GM12874 (cell line): ENCODE measurements at regions not wholly inside any gene's neighbourhood (a gene's known extent, or its start where the extent isn't known, plus 50 kb on each side); places are given as distances from the start of the nearest gene placed in this dataset.

Experiments
- TF ChIP-seq, protein P1 (sequence below): IDR thresholded peaks from 2 replicates; pipeline ENCODE4 v1.5.1; 2011; ENCODE audit warnings: low read depth, mild to moderate bottlenecking, control low read depth, low read length, moderate library complexity; ENCODE audit not compliant: insufficient read depth

DNA sequence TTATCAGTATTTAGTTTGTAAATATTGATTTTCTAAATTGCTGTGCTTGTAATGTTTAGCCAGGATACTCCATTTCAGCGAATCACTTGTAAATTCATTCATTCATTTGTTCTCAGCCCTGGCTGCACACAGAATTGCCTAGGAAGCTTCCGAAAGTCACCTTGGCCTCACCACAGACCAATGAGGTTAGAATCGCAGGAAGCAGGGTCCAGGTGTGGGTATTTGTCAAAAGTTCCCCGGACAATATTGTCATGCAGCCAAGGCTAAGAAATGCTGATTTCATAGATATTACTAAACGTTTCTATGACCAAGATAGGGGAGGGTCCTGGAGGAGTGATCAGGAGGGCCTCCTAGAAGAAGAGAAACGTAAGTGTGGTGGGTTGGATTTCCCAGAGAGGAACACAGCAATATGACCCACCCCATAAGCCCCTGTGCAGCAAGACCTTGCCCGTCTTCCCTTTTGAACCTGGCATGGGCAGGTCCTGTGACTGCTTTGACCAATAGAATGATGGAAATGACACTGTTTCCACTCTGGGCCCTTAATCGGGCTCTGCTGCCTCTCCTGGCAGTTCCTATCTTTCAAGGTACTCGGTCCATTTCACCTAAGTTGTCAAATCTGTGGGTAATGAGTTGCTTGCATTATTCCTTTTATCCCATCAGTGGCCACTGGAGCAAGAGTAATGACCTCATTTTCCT, 238.7 kb downstream of the FOXL1 start:
- TF ChIP-seq, protein P1, sequence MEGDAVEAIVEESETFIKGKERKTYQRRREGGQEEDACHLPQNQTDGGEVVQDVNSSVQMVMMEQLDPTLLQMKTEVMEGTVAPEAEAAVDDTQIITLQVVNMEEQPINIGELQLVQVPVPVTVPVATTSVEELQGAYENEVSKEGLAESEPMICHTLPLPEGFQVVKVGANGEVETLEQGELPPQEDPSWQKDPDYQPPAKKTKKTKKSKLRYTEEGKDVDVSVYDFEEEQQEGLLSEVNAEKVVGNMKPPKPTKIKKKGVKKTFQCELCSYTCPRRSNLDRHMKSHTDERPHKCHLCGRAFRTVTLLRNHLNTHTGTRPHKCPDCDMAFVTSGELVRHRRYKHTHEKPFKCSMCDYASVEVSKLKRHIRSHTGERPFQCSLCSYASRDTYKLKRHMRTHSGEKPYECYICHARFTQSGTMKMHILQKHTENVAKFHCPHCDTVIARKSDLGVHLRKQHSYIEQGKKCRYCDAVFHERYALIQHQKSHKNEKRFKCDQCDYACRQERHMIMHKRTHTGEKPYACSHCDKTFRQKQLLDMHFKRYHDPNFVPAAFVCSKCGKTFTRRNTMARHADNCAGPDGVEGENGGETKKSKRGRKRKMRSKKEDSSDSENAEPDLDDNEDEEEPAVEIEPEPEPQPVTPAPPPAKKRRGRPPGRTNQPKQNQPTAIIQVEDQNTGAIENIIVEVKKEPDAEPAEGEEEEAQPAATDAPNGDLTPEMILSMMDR: no peak

DNA sequence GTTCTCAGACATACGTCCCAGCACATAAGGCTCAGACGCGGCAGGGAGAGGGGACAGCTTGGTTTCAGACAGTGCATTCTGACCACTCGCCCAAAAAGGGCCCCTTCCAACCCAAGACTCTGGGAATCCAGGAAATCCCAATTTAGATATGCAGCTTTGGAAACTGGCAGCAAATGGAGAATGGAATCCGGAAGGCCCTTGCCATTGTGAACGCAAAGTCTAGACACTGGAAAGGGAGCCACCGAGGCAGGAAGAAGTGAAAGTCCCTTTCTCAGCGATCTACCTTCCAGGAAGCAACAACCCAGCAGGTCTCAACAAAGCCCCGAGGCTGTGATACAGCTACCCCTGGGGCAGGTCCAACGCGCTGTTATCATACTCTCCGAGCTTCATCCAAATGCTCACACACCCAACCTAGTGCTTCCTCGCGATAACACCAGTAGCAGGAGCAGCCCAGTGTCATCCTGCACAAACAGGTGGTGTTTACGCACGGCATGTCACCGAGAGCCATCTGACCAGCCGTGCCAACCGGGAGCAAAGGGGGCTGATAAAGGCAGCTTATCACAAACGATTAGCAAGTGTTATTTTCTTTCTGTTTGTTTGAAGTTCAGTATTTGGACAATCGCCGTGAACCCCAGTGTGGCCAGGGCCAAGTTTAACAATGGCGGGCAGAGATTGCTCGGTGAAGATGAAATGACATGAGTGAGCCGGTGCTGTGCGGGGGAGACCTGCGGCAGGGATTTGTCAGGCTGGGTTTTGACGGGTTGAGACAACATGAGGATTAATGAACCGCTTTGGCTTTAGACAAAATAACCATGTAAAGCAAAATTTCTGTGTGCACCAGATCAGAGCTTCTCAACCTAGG, 240.6 kb downstream of the FOXL1 start:
- TF ChIP-seq, protein P1: no peak

- TF ChIP-seq, protein P1: no peak
Measured at GRCh38 chr16:86819533-86819892, 241.2 kb downstream of the FOXL1 start.

DNA sequence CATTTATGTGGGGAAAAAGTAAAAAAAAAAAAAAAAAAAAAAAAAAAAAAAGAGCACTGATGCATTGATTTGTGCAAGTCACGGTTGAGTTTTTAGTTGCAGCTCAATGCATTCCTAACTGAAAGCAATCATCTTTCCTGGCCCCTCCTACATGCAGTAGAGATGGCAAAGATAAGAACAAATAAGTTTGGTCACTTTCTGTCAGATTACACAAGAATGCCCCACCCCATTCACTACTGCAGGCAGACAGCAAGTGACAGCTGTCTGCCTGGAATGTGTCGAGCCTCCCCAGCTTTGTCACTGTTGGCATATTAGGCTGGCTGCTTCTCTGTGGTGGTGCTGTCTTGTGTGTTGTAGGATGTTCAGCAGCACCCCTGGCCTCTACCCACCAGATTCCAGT, 243.5 kb downstream of the FOXL1 start:
- TF ChIP-seq, protein P1: no peak

DNA sequence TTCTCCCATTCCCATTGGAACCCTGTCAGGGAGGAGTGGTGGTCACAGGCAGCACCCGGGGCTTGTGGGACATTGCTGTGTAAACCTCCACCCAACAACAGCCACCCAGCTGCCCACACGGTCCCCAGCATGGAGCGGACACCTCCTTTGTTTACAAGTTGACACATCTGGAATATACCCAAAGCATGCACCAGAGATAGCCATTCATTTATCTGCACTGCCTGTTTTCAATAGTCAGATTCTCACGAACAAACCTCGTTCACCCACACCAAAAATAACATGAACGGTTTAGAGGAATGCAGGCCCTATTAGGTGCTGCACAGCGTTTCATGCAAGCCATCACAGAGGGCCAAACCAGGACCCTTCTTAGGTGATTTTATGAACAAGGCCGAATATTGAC, 244.8 kb downstream of the FOXL1 start:
- TF ChIP-seq, protein P1: no peak

DNA sequence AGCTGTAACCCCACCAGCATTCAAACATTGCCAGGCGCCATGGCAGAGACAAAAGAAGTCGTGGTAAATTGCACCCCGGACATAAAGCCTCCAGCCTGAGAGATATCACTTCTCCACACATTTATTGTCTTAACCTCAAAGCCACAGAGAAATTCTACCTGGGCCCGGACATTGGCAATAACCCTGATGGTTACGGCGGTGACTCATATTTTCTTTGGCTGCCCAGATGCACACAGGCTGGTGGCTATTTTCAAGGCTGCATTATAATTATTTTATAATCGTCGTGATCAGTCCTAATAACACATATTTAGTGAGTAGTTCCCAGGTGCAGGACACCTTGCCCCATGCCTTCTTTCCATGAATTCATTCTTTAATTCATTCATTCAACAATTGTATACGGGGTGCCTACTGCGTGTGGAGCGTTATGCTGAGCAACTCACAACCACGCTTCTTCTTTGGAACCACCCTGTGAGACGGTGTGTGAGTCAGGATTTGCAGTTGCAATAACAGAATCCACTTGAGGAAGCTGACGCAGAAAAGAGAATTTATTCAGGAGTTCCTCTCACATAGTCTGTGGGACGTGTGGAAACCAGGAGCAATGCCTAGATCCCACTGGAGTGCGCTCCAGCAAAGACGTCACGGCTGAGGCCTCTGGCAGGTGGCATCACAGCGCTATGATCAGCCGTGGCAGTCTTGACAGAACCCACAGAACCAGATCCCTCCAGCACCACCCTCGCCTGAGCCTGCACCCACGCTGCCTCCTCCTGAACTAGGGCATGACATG, 245.7 kb downstream of the FOXL1 start:
- TF ChIP-seq, protein P1: no peak

DNA sequence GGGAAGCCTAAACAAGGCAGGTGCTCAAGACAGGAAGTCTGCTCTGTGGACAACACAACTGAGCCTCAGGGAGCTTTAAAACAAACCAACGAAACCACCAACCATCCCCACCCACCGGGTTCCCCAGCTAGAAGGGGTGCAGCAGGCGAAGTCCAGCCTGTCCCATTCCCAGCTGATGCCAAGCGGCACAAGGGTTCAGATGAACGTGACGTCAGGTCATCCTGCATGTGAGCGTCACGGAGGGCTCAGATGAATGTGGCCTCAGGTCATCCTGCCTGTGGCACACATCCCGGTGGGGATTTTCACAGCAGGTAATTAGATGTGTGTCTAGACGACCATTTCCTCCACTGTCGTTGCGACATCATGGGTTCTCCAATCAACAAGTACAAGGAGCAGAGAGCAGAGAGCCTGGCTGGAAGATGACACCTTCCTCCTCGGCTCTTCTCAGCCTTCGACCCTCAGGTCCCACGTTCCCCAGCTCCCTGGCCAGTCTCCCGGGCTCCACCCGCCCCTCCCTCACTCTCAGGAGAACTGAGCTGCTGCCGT, 246.5 kb downstream of the FOXL1 start:
- TF ChIP-seq, protein P1: no peak
